Activated B cell treated with CpG ODN at 0.5 μM for 24 hours (primary cell): ENCODE measurements at regions not wholly inside any gene's neighbourhood (a gene's known extent, or its start where the extent isn't known, plus 50 kb on each side); places are given as distances from the start of the nearest gene placed in this dataset.

Experiments used
- ATAC-seq: fragments of 200-7000 bp; cut with Tn5 transposase; one replicate; pipeline ENCODE4 v1.10.0; 2021; ENCODE audit warnings: low read depth, mild to moderate bottlenecking, moderate library complexity
- CTCF ChIA-PET: fragments of 350-600 bp; sonication (Branson Sonifier 250); formaldehyde crosslinking; loops from one replicate; lab custom pipeline; 2021; ENCODE audit warnings: antibody characterized with exemption; lab: Charles Lee
- POLR2A ChIA-PET: fragments of 350-600 bp; sonication (Branson Sonifier 250); formaldehyde crosslinking; loops from one replicate; lab custom pipeline; 2021; ENCODE audit warnings: antibody characterized with exemption; lab: Charles Lee
- DNase-seq: peaks from one replicate; pipeline ENCODE4 v3.0.0; 2022
- H3K27ac Mint-ChIP-seq: one replicate; pipeline ENCODE4 v1.8.0; 2020; ENCODE audit warnings: mixed read lengths
- H3K27me3 Mint-ChIP-seq: one replicate; pipeline ENCODE4 v1.8.0; 2021; ENCODE audit warnings: mixed read lengths
- H3K36me3 Mint-ChIP-seq: one replicate; pipeline ENCODE4 v1.8.0; 2021; ENCODE audit warnings: low read depth, mixed read lengths
- H3K4me1 Mint-ChIP-seq: one replicate; pipeline ENCODE4 v1.8.0; 2021; ENCODE audit warnings: mixed read lengths
- H3K4me3 Mint-ChIP-seq: one replicate; pipeline ENCODE4 v1.8.0; 2020; ENCODE audit warnings: mild to moderate bottlenecking, mixed read lengths
- H3K9me3 Mint-ChIP-seq: one replicate; pipeline ENCODE4 v1.8.0; 2020; ENCODE audit warnings: mixed read lengths
- intact Hi-C: fragments of 100-400 bp; cut with micrococcal nuclease; formaldehyde crosslinking; loops from one replicate; pipeline ENCODE4 v1.15.1; 2024
- TF ChIP-seq, protein P1 (sequence below): fragments of 200-600 bp; IDR thresholded peaks from one replicate; pipeline ENCODE4 v1.8.0; 2022; ENCODE audit warnings: antibody characterized with exemption, mild to moderate bottlenecking

DNA sequence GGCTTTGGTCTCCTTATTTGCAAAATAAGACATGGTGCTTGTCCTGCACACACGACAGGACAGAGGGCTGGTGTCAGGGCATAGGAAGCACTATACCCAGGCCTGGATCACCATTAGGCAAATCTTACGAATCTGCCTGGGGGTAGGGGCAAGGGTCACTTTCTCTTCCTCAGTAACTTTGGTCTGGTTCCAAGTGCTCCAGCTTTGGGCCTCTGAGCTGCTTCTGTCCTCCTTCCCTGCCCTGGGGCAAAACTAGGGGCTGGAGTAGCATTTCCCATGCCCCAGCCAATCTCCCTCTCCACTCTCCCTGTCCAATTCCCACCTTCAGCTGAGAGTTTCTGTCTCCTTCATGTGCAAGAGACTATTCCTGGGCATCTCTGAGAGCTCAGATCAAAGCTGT, 123.7 kb upstream of the NECTIN1 start:
- Mint-ChIP-seq H3K4me1 (no peaks in the 10 kb centered on the region), H3K36me3 (no peaks in the 10 kb centered on the region), H3K4me3 (no peak overlapping the region), H3K9me3 (no peaks in the 10 kb centered on the region), H3K27me3 (peaks cover 13% of the 10 kb centered on the region), H3K27ac (no peak overlapping the region)
- ATAC-seq (no peak), DNase-seq (no peak)
- intact Hi-C loops = no loop called here
- TF ChIP-seq, protein P1, sequence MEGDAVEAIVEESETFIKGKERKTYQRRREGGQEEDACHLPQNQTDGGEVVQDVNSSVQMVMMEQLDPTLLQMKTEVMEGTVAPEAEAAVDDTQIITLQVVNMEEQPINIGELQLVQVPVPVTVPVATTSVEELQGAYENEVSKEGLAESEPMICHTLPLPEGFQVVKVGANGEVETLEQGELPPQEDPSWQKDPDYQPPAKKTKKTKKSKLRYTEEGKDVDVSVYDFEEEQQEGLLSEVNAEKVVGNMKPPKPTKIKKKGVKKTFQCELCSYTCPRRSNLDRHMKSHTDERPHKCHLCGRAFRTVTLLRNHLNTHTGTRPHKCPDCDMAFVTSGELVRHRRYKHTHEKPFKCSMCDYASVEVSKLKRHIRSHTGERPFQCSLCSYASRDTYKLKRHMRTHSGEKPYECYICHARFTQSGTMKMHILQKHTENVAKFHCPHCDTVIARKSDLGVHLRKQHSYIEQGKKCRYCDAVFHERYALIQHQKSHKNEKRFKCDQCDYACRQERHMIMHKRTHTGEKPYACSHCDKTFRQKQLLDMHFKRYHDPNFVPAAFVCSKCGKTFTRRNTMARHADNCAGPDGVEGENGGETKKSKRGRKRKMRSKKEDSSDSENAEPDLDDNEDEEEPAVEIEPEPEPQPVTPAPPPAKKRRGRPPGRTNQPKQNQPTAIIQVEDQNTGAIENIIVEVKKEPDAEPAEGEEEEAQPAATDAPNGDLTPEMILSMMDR = no peak
- CTCF ChIA-PET = no interaction called here
- POLR2A ChIA-PET = interaction anchor here (1.1 kb wide), 1 partner anchor 10 kb away, joined by 17 read pairs; no protein-coding TSS in a partner anchor

DNA sequence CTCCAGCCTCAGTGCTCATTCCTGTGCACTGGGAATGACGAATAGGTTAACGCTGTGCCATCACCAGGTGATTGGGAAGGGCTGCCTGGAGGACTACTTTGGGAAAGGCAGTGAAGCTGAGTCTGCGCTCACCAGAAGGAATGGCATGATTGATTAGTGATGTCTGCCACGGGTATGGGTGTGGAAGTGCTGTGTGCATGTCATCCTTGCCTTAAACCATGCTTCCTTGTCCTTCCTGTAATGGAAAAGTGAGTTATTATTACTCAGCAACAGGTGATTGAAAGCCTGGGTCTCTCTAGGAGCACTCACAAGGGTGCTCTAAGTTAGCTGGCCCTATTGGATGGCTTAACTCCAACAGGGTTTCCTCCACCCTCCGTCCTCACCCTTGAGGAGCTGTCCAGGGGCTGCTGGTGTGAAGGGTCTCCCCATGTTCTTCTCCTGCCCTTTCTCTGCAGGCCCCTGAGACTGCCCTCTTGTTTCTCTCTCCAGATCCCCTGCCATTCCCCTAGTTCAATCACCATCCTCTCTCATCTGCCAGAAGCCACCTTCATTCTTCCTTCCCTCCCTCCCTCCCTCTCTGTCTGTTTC, 121.9 kb upstream of the NECTIN1 start:
- Mint-ChIP-seq H3K36me3 (no peaks in the 10 kb centered on the region), H3K27ac (no peak overlapping the region), H3K4me1 (no peaks in the 10 kb centered on the region), H3K27me3 (peaks cover 8% of the 10 kb centered on the region), H3K9me3 (peaks cover 3% of the 10 kb centered on the region), H3K4me3 (no peak overlapping the region)
- ATAC-seq = no peak
- ChIA-PET POLR2A (no interaction called here), CTCF (no interaction called here)
- no peak for DNase-seq
- TF ChIP-seq, protein P1 = no peak
- intact Hi-C loops = no loop called here

DNA sequence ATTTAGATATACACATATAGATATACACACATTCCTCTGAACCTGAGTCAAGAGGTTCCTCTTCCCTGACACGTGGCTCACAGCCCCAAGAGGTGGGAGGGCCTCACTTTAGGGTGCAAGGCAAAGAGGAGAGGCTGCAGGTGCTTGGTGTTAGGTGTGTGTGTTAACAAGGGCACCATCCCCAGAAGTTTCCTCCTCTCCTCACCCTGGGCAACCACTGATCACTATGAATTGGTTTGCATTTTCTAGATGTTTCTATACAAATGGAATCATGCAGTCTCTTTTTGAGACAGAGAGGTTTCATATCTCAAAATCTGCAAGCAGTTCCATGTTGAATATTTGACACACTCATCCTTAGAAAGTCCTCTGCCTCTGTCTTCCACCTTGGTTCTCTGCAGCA, 120.9 kb upstream of the NECTIN1 start:
- CTCF ChIA-PET = no interaction called here
- Mint-ChIP-seq H3K36me3 (no peaks in the 10 kb centered on the region), H3K4me3 (no peak overlapping the region), H3K27me3 (peaks cover 8% of the 10 kb centered on the region), H3K9me3 (peaks cover 3% of the 10 kb centered on the region), H3K4me1 (no peaks in the 10 kb centered on the region), H3K27ac (no peak overlapping the region)
- intact Hi-C loops = no loop called here
- POLR2A ChIA-PET = no interaction called here
- TF ChIP-seq, protein P1 = no peak
- ATAC-seq (no peak), DNase-seq (no peak)

DNA sequence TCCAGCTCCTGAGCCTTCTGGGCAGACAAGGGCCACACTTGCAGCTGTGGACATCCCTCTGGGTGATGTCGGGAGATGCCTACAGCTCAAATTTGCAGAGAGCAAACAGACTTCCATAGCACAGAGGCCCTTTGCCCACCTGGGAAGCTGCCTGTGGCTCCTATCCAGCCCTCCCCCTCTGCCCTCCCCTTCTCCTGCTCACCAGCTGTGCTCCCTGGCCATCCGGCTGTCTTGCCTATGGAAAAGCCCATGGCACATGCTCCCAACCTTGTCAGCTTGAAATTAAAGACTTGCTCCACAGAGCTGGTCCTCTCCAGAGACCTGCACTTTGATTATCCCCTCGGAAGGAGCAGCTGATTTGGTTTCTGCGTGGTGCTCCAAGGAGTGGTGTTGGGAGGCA, 118.9 kb upstream of the NECTIN1 start:
- Mint-ChIP-seq H3K27ac (no peak overlapping the region), H3K9me3 (peaks cover 3% of the 10 kb centered on the region), H3K4me1 (no peaks in the 10 kb centered on the region), H3K27me3 (peaks cover 11% of the 10 kb centered on the region), H3K36me3 (no peaks in the 10 kb centered on the region), H3K4me3 (no peak overlapping the region)
- ATAC-seq (no peak), DNase-seq (no peak)
- TF ChIP-seq, protein P1 = no peak
- ChIA-PET CTCF (no interaction called here), POLR2A (no interaction called here)
- intact Hi-C loops = no loop called here

DNA sequence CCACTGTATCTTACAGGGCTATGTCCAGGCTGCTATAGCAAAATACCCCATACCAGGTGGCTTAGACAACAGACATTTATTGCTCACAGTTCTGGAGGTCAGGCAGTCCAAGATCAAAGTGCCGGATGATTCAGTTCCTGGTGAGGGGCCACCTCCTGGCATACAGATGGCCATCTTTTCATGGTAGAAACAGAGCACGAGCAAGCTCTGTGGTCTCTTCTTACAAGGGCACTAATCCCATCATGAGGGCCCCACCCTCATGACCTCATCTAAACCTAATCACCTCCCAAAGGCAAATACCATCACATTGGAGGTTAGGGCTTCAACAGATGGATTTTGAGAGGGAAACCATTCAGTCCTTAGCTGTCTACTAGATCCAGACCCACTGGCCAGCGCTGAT, 117.4 kb upstream of the NECTIN1 start:
- POLR2A ChIA-PET = no interaction called here
- H3K27me3 Mint-ChIP-seq = peaks cover 11% of the 10 kb centered on the region
- TF ChIP-seq, protein P1 = no peak
- H3K4me1 Mint-ChIP-seq = no peaks in the 10 kb centered on the region
- no peak for ATAC-seq
- peaks cover 3% of the 10 kb centered on the region for H3K9me3 Mint-ChIP-seq
- intact Hi-C loops = no loop called here
- no peak overlapping the region for H3K4me3 Mint-ChIP-seq
- H3K27ac Mint-ChIP-seq = no peak overlapping the region
- DNase-seq = no peak
- H3K36me3 Mint-ChIP-seq = no peaks in the 10 kb centered on the region
- CTCF ChIA-PET = no interaction called here
